HG03066 (cell line): ENCODE measurements at regions not wholly inside any gene's neighbourhood (a gene's known extent, or its start where the extent isn't known, plus 50 kb on each side); places are given as distances from the start of the nearest gene placed in this dataset.
A peak's percentile ranks its signal among the peaks of the same experiment; 100 is the strongest.
"Not testable (repeated sequence)": the region's sequence is repeated elsewhere in the genome, so short reads cannot be mapped to it uniquely, and the experiment has no call there.

Experiments used
- ATAC-seq: cut with Tn5 transposase; IDR thresholded peaks from one replicate; pipeline ENCODE4 v1.9.1; 2021; ENCODE audit warnings: low read depth; ENCODE audit not compliant: unreplicated experiment

GRCh38 chr13:88360761-88361160, 689.6 kb downstream of the SLITRK5 start:
- ATAC-seq = no peak

- no peak for ATAC-seq
These were observed 698.7 kb downstream of the SLITRK5 start for GRCh38 chr13:88369866-88370265.

- ATAC-seq = no peak
These were observed 705.7 kb downstream of the SLITRK5 start for GRCh38 chr13:88376760-88377388.

- no peak for ATAC-seq
These were observed 706.7 kb downstream of the SLITRK5 start for GRCh38 chr13:88377852-88378251.

- ATAC-seq = no peak
These were observed 713.4 kb downstream of the SLITRK5 start for GRCh38 chr13:88384542-88384941.

- ATAC-seq = no peak
These were observed 724.6 kb downstream of the SLITRK5 start for GRCh38 chr13:88395804-88396203.

- ATAC-seq = no peak
These were observed 740.5 kb downstream of the SLITRK5 start for GRCh38 chr13:88411696-88412095.

- ATAC-seq = no peak
These were observed 746.6 kb downstream of the SLITRK5 start for GRCh38 chr13:88417801-88418200.

- ATAC-seq = no peak
These were observed 753.3 kb downstream of the SLITRK5 start for GRCh38 chr13:88424463-88424862.

GRCh38 chr13:88426661-88427060, 755.5 kb downstream of the SLITRK5 start:
- no peak for ATAC-seq

GRCh38 chr13:88429862-88430261, 758.7 kb downstream of the SLITRK5 start:
- no peak for ATAC-seq

- no peak for ATAC-seq
These were observed 763.8 kb downstream of the SLITRK5 start for GRCh38 chr13:88434953-88435352.

- no peak for ATAC-seq
These were observed 765.8 kb downstream of the SLITRK5 start for GRCh38 chr13:88436974-88437373.

- no peak for ATAC-seq
These were observed 779.3 kb downstream of the SLITRK5 start for GRCh38 chr13:88450515-88450914.

- ATAC-seq = no peak
These were observed 785.0 kb downstream of the SLITRK5 start for GRCh38 chr13:88456151-88456550.

- ATAC-seq = no peak
These were observed 788.2 kb downstream of the SLITRK5 start for GRCh38 chr13:88459331-88459730.

- no peak for ATAC-seq
These were observed 790.3 kb downstream of the SLITRK5 start for GRCh38 chr13:88461272-88462009.

- ATAC-seq = no peak
These were observed 793.7 kb downstream of the SLITRK5 start for GRCh38 chr13:88464851-88465250.

- peak; percentile 68 for ATAC-seq
These were observed 801.1 kb downstream of the SLITRK5 start for GRCh38 chr13:88472316-88472715.

GRCh38 chr13:88483202-88483601, 812.0 kb downstream of the SLITRK5 start:
- ATAC-seq = no peak

- ATAC-seq = no peak
These were observed 836.7 kb downstream of the SLITRK5 start for GRCh38 chr13:88507909-88508308.

- ATAC-seq = not testable (repeated sequence)
These were observed 841.8 kb downstream of the SLITRK5 start for GRCh38 chr13:88512993-88513392.
